ENCODE measurements at regions not wholly inside any gene's neighbourhood (a gene's known extent, or its start where the extent isn't known, plus 50 kb on each side); places are given as distances from the start of the nearest gene placed in this dataset.
"Not testable (repeated sequence)": the region's sequence is repeated elsewhere in the genome, so short reads cannot be mapped to it uniquely, and the experiment has no call there.

DNA sequence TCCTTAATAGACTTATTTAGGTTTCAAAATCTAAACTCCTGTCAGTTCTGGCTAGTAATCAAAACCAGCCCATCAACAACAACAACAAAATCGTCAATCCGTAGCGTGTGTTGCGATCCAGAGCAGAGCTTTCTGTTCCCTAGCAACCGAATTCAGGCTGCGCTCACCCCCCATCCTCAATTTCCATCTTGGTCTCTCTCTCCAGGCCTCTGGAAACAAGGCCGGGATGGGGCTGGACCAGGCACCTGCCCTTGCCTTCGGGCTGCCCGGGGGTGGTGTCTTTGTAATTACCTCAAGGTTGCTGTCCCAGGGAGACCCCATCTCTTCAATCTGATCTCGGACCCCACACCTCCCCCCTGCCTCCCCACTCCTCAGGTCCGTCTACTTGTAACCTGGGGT lies 1341.5 kb downstream of the BRD1 start:
- no peak for DNase-seq

DNA sequence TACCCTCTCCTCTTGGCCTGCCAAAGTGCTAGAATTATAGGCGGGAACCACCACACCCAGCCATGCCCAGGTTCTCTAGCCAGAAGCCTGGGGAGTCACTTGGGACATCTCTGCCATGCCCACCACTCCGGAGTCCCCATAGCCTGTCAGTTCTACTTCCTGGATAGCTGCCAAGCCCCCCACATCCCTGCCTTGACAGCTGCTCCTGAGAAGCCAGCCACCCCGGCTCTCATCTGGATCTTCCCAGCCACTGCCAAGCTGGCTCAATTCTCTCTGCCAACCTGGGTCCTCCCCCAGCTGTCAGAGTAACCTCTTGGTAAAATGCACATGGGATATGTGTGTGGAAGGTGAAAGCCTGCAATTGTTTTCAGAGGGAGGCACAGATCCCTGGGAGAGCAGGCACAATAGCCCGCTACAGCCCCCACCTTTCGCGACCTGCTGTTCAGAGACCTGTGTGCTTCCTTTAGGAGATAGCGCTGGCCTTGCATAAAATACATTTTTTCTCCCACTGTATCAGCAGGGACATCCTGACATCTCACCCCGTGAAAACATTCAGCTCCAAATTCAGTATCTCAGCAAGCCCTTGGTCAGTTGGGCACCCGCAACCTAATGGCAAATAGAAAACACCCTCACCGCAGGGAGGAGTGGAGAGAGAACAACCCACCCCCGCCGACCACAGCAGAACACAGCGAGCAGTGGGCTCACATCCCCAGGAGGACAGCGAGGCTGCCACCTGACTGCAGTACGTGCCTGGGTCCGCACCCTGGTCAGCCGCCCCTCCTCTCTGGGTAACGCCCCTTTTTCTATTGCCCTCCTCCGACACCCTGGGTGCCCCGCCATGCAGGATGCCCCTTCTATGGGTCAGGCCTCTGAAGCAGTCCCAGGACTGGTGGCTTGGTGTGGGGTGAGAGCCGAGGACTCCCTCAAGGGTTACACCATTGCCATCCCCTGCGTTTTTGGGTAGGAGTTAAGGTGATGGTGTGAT lies 1342.2 kb downstream of the BRD1 start:
- no peak for DNase-seq

DNA sequence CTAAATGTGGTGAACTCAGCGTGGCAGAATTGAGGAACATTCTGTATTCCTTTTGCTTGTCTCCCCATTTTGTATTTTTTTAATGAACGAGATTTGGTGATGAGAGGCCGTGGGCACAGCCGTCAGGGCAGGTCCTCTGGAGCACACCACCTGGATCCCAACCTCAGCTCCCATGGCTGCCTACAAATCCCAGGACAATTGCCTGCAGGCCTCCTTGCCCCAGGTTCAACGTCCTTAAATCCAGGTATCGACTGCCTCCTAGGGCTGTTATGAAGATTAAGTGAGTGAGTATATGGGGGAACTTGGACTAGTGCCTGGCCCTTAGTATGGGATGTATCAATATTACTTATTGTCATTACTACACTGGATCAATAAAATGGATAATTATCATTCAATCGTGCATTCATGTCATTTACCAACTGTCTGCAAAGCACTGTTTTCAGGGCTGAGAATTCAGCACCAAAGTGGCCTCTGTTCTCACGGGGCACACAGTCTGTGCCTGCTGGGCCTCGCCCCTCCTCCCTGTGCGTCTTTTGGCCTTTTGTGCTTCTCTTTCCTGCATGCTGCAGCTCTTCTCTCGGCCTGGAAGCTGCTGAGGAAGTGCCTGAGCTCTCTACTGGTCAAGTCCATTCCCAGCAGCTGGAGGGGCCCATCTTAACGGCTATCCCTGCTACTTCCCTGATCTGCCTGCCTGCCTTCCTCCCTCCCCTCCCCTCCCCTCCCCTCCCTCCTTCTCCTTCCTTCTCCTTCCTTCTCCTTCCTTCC lies 1343.7 kb downstream of the BRD1 start:
- no peak for DNase-seq

DNA sequence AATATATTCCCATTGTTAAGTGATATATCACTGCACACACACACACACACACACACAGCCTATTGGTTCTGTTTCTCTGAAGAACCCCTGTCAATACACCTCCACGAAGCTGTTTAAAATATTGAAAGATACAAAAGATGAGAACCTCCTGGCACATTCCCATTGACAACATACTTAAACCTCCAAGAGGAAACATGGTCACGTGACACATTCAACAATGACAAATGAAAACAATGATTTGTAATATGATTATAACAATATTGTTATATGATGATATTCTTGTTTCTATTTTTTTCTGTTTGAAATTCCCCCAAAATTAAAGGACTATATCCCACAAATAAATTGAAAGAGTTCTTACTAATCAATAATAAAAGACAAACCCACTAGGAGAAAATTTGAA lies 1344.9 kb downstream of the BRD1 start:
- no peak for DNase-seq

DNA sequence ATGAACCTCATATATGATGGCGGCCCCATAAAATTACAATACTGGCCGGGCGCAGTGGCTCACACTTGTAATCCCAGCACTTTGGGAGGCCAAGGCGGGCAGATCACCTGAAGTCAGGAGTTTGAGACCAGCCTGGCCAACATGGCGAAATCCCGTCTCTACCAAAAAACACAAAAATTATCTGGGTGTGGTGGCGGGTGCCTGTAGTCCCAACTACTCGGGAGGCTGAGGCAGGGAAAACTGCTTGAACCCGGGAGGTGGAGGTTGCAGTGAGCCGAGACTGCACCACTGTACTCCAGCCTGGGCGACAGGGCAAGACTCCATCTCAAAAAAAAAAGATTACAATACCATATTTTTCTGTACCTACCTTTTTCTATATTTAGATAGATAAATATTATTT lies 1345.5 kb downstream of the BRD1 start:
- not testable (repeated sequence) for DNase-seq

DNA sequence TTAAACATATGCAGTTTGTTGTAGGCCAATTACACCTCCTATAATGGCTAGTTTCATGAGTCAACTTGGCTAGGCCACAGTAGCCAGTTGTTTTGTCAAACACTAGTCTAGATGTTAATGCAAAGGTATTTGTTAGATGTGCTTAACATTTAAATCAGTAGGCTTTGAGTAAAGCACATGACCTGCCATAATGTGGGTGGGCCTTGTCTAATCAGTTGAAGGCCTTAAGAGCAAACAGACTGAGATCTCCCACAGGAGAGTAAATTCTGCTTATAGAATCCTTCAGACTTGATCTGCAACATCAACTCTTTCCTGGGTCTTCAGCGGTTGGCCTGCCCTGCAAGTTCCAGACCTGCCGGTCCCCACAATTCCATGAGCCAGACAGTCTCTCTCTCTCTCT lies 1345.9 kb downstream of the BRD1 start:
- DNase-seq = no peak

DNA sequence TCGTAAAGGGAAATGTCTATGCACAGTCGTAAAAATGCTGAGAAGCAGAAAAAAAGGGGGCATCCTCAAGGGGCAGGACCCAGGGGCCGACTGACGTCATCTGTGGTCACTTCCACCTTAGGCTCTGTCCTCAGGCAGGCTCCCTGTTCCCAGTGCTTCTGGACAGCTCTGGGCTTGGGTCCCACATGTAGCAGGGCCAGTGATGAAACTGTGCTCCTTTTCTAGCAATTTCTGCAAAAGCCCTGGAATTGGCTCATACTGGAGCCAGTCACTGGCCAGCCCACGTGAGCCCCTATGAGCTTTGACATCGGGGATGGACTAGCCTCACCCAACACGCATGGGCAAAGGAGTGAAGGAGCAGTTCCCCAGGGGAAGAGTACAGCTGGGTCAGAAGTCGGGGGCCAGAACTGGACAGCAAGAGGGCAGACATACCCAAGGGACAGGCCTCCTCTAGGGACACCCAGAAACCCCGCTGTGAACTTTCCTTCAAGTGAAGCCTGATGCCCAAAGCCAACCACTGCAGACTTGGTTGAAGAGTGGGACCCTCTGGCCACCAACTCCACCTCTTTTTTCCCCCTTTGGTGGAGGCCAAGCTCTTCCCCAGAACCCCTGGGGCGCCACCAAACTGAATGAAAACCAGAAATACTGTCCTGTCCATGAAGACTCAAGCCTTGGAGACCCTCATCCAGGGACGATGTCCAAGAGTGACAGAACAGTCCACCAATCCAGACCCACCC lies 1349.0 kb downstream of the BRD1 start:
- no peak for DNase-seq

DNA sequence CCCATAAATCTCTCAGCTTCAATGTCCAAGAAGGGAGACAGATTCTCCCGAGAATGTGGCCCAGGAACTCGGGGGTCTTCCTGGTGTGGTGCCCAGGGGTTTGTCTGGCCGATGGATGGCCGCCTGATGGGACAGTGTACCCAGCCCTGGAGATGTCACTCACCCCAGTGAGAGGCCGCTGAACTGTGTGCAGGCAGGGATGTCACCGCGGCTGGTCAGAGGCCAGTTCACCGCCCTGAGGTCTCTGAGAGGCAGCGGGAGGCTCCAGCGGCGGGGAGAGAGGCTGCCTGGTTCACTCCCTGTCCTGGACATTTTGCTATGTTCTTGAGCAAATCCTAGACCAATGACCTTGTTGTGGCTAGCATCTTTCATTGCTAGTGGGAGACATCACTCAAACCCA lies 1349.5 kb downstream of the BRD1 start:
- DNase-seq = no peak

DNA sequence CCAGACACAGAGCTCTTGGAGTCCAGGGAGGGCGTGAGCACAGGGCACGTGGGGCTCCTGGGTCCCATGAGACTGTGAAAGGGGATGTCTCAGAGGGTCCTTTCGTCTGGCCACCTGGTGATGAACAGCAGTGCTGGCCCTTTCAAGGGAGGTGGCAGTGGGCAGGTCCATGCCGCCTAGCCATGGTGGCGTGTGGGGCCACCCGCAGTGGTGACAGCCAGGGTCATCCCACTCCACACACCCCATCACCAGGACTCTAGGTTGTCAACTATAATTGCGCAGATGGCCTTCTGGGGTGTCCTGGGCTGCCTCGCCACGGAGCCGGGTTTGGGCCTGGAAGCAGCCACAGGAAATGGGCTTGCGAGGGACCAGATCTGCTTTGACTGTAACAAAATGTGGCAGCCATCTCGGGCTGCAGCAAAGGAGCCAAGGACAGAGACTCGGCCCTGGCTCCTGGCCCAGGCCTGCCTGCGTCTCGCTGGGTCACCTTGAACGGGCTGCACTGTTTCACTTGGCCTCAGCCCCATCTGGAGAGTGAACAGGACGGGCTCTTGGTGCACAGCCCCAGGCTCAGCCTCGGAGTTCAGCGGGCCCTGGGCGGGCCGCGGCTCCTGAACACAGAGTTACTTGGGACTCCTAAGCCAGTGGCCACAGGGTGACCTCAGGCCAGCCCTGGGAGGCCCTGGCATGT lies 1350.5 kb downstream of the BRD1 start:
- DNase-seq = no peak

DNA sequence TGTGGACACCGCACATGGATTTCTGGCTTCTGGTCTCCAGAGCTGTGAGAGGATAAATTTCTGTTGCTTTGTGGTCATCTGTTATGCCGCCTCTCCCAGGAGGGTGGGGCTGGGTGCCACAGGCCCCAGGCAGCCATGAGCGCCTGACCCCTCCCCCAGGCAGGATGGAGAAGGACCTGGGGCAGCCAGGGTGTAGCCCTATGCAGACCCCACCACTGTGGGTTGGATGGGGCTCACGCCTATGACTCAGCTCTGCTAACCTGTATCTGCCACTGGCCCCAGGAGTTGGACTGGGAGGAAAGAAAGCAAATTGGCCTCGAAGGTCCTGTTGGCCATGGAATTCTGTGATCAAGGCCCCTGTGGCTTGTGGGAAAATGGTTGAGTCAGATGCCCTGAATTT lies 1351.1 kb downstream of the BRD1 start:
- no peak for DNase-seq

DNA sequence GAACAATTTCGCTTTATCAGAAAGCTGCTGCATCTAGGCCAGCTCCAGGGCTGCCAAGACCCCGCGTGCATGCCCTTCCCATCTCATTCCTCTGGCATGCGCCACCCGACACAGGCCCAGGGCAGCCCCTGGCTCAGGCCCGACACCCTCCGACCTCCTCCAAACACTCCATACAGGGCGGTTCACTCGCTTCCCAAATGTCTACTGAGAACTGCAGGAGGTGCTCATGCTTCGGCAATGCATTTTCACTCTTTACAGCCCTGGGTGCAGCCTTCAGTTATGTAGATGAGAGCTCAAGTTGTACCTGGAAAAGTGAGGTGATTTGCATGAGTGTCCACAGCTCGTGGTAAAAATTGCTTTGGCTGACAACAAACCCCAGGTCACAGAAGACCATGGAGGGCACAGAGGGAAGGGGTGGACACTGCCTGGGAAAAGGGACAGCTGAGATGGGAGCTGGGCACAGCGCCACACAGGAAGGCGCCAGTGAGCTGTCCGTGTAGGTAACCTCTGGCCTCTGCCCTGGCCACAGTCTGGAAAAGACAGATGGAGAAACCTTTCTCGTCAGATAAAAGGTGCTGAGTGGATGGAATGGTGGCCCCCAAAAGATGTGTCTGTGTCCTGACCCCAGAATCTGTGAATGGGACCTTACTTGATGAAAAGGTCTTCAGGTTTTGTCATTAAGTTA lies 1351.9 kb downstream of the BRD1 start:
- DNase-seq = no peak

DNA sequence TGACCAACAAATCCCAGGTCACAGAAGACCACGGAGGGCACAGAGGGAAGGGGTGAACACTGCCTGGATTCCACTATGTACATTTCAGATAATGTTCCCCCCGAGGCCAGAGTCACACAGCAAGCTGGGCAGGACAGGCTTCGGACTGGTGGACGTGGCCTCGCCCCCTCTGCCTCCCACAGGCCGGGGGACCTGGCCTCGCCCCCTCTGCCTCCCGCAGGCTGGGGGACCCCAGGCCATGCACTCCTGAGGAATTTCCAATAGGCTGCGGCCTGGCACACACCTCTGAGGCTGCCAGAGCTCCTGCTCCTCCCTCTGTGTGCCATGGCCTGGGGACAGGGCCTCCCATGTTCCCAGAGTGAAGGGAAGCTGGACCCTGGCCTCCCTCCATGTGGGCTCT lies 1352.8 kb downstream of the BRD1 start:
- DNase-seq = no peak

DNA sequence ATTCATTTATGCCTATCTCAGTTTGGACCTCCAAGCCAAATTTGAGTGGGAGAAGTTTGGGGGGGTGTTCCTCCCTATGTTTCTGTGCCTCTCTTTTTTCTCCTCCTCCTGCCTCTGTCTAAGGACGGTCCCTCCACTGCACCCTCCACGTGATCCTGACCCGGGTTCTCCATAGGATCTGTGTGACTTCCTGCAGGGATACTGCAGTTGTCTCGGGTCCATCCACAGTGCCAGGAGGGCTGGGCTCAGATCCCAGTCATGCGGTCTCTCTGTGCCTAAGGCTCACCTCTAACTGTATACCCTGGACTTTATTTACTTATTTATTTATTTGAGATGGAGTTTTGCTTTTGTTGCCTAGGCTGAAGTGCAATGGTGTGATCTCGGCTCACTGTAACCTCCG lies 1354.5 kb downstream of the BRD1 start:
- no peak for DNase-seq

DNA sequence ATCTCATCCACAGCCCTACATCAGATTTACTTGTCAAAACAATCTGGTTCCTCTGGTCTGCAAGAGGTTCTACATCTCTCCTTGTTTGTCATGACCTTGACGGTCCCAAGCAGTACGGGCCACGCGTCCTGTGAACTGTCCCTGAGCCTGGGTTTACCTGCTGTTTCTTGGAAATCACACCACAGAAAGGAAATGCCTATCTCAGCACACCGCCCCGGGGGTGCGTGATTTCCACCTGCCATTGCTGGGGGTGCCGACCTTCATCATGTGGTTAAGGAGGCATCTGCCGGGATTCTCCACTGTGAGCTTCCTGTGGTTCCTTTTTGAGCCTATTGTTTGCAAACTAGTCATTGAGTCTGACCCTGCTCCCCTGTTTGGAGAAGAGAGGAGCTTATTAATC lies 1363.4 kb downstream of the BRD1 start:
- DNase-seq = no peak

DNA sequence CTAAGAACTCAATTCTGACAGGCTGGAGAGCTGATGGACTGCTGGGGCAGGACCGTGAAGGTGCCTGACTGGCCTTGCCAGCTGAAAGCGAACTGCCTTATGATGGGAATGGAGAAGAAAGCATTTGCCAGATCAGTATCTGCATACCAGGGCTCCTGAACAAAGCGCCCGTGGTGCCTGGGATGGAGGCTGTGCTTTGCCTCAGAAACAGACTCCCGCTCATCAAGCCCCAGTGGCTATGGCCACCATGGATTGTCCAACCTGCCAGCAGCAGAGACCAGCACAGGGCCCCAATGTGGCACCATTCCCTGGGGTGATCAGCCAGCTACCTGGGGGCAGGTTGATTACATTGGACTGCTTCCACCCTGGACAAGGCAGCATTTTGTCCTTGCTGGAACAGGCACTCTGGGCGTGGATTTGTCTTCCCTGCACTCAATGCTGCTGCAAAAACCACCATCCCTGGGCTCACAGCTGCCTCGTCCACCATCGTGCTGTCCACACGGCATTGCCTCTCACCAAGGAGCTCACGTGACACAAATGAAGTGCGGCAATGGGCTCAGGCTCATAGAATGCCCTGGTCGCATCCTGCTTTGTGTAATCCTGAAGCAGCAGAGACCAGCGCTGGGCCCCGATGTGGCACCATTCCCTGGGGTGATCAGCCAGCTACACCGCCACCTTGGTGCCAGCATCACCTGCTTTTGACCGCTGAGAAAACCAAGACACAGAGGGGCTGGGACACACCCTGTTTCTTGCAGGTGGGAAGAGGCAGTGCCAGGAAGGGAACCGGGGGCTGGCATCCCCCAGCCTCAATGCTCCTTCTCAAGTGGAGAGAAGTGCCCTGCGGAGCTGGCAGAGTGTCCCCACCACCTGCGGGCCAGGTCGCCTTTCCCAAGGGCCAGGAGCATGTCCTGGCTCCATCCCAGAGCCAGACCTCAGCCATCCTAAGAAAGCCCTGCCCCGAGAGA lies 1367.5 kb downstream of the BRD1 start:
- DNase-seq = no peak

DNA sequence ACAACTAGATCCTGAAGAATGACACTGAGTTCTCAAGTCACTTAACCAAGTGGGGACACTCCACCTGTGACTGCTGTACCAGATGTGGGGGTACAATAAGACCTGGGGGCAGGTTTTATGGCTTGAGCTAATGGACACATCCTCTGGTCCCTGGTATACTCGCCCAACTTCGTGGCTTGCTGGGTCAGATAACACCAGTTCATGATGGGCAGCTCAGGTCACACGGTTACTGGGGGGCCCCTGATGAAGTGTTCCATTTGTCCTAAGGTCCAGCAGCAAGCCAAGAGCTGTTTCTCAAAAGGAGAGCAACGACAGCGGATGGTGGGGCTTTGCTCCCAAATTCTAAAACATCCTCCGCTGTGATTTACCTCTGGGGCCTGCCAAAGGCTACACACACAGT lies 1368.4 kb downstream of the BRD1 start:
- no peak for DNase-seq

DNA sequence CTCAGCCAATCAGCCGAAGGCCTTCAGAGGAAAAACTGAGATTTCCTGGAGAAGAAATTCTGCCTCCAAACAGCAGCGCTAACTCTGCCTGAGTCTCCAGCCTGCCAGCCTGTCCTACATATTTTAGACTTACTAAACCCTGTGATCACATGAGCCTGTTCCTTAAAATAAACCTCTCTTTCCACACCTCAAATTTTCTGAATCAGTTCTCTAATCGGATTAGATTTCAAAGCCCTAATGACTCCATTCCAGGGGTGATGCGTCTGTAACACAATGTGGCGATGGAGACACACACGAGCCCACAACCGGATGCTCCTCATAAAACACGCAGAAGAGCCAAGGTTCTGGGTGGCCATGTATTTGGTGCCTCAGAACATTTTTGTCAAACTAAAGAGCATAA lies 1371.2 kb downstream of the BRD1 start:
- DNase-seq = no peak

DNA sequence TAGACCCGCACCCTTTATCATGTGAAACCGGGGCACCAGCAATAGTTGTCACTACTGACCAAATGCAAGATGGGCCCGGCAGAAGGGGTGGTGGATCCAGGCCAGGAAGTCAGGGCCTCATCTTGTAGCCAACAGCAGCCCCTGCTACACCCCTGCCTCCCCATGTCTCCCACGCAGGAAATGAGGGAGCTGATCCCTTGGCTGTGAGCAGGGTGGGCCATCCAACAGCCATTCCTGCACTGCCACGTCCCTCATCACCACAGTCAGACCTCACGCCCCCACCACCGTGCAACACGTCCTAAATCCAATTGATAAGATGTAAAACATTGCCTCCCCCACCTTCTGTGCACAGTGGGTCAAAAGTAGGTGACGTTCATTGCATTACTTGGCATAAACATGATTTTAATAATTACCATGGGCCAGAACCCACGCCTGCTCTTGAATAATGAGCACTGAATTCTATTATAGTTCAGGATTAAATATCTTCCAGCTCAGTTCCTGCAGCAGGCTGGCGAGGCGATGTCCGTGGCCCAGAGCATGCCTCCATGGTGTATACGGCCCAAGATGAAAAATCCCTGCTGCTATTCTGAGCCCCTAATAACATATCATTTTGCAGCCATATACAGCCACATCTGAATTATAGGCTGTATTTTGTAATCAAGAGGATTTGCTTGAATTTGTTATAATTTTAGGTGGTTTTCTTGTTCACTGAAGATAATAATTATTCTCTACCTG lies 1373.8 kb downstream of the BRD1 start:
- no peak for DNase-seq

DNA sequence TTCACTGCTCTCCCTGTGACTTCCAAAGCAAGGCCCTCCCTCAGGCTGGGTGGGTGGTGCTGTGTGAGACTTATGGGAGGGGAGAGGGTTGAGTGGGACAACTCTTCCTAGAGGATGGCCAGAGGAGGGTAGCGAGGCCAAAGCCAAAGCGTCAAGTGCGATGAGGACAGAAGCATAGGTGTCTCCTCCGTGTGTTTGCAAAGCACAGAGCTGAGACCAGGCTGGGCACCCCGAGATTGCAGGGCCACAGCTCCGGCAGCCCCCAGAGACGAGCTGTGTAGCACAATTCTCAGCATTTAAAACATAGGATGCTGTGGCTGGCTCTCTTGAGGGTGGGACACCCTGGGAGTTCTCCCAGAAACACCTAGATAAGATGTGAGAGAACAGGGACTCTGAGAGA lies 1374.5 kb downstream of the BRD1 start:
- DNase-seq = no peak

DNA sequence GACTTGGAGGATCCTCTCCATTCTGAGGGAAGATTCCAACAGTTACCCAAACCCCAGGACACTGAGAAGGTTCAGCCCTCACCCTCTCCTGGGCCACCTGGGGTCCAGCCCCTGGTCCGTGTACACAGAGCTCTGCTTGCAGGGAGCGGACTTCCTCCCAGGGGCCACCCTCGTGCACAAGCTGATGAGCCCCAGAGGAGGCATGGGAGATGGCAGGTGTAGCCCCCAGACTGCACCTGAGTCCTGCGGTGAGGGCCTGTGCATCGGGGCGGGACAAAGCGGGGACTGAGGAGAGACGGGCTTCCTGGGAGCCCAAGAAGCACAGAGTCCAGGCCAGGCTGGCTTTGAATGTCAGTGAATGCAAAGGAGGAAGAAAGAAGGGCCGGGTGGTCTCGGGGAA lies 1374.9 kb downstream of the BRD1 start:
- DNase-seq = no peak

All from dermis blood vessel endothelial cell (primary cell).